Bronchial epithelial cell (primary cell): ENCODE measurements at regions not wholly inside any gene's neighbourhood (a gene's known extent, or its start where the extent isn't known, plus 50 kb on each side); places are given as distances from the start of the nearest gene placed in this dataset.

Source experiments
- DNase-seq: peaks from one replicate; pipeline ENCODE4 v3.0.0-alpha.2; 2010; ENCODE audit warnings: low read depth
- FAIRE-seq: peaks from 2 replicates; lab custom pipeline; 2011; peaks lifted over from hg19 to GRCh38; lab: Jason Lieb, UNC
- H3K27me3 ChIP-seq: 2 replicates; pipeline ENCODE4 v1.5.1; 2011; ENCODE audit warnings: low read length; ENCODE audit not compliant: control insufficient read depth, insufficient read depth
- H3K36me3 ChIP-seq: 2 replicates; pipeline ENCODE4 v1.5.1; 2011; ENCODE audit warnings: low read length; ENCODE audit not compliant: control insufficient read depth, insufficient read depth
- H3K4me3 ChIP-seq: 2 replicates; pipeline ENCODE4 v1.5.1; 2011; ENCODE audit warnings: mild to moderate bottlenecking, low read depth, low read length, control low read depth
- TF ChIP-seq, protein P1 (sequence below): IDR thresholded peaks from 2 replicates; pipeline ENCODE4 v1.5.1; 2011; ENCODE audit warnings: mild to moderate bottlenecking, moderate library complexity, low read length, control low read depth, inconsistent platforms; ENCODE audit not compliant: insufficient read depth, severe bottlenecking

DNA sequence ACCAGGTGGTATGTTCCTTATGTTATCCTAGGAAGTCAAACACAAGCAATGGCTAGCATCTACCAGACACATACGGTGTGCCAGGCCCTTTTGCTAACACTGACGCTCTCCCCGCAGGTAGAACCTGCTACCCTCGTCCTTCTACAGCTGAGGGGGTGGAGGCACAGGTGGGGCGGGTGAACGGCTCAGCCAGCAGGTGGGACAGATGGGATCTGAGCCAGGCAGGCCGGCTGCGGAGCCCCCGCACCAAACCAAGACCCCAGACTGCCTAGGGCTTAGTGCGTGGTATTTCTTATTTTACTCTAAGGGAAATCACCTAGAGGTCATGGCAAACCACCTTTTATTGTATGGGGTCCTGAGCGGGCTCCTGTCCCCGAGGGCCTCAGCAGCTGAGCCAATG, 53.9 kb upstream of the PCSK6 start:
- TF ChIP-seq, protein P1, sequence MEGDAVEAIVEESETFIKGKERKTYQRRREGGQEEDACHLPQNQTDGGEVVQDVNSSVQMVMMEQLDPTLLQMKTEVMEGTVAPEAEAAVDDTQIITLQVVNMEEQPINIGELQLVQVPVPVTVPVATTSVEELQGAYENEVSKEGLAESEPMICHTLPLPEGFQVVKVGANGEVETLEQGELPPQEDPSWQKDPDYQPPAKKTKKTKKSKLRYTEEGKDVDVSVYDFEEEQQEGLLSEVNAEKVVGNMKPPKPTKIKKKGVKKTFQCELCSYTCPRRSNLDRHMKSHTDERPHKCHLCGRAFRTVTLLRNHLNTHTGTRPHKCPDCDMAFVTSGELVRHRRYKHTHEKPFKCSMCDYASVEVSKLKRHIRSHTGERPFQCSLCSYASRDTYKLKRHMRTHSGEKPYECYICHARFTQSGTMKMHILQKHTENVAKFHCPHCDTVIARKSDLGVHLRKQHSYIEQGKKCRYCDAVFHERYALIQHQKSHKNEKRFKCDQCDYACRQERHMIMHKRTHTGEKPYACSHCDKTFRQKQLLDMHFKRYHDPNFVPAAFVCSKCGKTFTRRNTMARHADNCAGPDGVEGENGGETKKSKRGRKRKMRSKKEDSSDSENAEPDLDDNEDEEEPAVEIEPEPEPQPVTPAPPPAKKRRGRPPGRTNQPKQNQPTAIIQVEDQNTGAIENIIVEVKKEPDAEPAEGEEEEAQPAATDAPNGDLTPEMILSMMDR = no peak
- no peaks in the 10 kb centered on the region for H3K36me3 ChIP-seq
- no peak for DNase-seq
- H3K27me3 ChIP-seq = no peaks in the 10 kb centered on the region
- no peak overlapping the region for H3K4me3 ChIP-seq
- no peak for FAIRE-seq

DNA sequence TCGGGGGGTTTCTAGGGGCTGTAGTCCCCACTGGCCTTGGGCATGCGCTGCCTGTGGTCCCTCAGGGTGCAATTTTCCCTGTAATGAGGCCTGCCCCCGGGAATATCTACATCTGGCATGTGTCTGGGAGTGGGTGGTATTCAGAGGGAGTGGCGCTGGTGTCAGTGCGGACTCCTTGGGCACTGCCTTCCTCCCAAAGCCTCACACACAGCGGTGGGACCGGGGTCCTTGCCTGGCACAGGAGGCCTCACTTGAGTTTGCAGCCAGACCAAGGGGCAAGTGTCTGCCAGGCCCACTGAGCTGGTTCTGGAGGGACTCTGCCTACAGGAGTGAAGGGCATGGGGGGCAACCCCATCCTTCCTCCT, 53.5 kb upstream of the PCSK6 start:
- no peaks in the 10 kb centered on the region for H3K36me3 ChIP-seq
- H3K27me3 ChIP-seq = no peaks in the 10 kb centered on the region
- TF ChIP-seq, protein P1 = no peak
- DNase-seq (no peak), FAIRE-seq (no peak)
- no peak overlapping the region for H3K4me3 ChIP-seq

DNA sequence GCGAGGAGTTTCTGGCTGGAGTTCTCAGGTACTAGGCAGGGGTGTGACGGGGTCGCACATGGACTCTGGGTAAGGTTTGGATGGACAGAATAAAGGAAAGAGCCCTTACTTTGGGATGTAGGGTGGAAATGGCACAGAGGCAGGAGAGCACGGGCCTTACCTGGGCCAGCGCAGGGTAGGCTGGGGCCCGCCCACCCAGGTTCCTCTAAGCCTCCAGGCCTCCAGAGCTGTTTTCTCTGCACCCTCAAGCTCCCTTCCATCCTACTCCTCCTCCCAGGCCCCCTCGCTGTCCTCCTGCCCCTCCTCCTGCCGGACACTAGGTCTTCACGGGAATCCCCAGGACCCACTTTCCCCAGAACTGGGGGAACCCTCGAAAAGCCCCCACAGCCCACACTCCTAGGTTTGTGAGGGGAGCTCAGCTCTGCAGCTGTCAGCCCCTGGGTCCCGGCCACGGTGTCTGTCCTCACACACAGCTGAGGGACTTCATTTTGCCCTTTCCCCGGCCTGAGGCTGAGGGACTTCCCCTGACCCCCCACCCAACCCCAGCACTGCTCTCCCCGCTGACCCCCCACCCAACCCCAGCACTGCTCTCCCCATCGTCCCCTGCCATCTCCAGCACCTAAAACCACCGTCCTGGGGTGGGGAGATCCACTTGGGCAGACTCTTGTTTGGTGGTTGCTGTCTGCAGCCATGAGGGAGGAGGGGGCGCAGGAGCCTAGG, 53.0 kb upstream of the PCSK6 start:
- TF ChIP-seq, protein P1 = no peak
- no peaks in the 10 kb centered on the region for H3K27me3 ChIP-seq
- FAIRE-seq (no peak), DNase-seq (no peak)
- no peaks in the 10 kb centered on the region for H3K36me3 ChIP-seq
- H3K4me3 ChIP-seq = no peak overlapping the region

DNA sequence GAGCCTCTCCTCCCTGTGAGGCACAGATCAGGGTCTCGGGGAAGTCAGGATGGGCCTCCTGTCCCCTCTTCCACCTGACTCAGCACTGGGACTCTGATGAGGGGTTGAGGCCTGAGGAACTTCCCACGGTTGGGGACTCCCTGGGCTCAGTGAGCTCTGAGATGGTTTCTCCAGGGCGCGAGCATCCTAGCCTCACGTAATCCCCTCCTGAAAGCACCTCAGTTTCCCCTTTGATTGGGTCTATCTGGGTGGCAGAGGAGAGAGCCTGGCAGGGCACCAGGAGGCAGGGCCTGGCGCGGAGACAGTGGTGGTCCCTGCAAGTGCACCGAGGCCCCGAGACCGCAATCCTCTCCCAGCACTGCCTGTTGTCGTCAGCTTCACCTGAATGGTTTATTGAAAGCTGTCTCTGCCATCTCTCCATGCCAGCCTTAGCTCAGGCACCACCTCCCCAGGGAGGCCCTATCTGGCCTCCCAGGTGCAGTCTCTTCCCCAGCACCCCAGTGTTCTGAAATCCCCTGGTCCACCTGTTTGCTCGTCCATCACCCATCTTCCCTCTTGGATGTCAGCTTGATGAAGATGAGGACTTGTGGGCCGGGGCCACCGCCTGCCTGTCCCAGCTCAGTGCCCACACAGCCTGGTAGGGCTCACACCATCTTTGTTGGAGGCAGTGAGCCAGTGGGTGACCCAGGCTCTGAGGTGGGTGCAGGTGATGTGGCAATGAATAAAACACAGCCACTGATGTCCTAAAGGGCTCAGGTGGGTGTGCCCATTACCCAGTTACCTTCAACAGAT, 52.2 kb upstream of the PCSK6 start:
- TF ChIP-seq, protein P1 = no peak
- DNase-seq = no peak
- Histone ChIP-seq H3K27me3 (no peaks in the 10 kb centered on the region), H3K36me3 (no peaks in the 10 kb centered on the region), H3K4me3 (no peak overlapping the region)
- FAIRE-seq = no peak

DNA sequence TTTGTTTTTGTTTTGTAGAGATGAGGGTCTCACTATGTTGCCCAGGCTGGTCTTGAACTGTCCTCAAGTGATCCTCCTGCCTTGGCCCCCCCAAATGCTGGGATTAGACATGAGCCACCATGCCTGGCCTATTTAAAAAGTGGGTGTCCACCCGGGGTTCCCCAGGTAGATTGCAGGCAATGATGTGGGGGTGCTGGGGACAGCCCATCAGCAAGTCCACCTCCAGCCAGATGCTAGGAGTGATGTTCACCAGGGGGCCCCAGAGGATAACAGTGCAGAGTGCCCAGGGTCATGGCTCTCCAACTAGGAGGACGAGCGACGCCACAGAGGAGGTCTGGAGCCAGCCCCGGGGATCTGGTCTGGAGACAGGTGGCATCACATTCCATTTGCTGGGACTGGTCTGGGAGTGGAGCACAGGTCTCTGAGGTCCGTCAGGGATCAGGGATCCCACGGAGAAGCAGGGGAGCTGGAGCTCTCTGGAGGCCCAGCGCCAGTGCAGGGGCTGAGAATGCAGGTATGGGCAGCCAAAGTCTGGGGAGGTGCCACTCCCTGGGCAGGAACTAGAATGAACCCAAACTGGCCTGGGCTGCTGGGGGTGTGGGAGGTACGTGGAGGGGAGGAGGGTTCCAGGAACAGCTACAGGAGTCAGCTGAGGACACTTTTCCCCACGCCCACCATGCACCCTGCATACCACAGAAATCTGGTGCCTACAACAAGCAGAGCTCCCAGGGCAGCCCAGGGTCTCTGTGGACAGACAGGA, 51.2 kb upstream of the PCSK6 start:
- TF ChIP-seq, protein P1 = no peak
- DNase-seq (no peak), FAIRE-seq (no peak)
- Histone ChIP-seq H3K4me3 (no peak overlapping the region), H3K27me3 (no peaks in the 10 kb centered on the region), H3K36me3 (no peaks in the 10 kb centered on the region)
